ENCODE measurements at regions not wholly inside any gene's neighbourhood (a gene's known extent, or its start where the extent isn't known, plus 50 kb on each side); places are given as distances from the start of the nearest gene placed in this dataset.
"Not testable (repeated sequence)": the region's sequence is repeated elsewhere in the genome, so short reads cannot be mapped to it uniquely, and the experiment has no call there.

DNA sequence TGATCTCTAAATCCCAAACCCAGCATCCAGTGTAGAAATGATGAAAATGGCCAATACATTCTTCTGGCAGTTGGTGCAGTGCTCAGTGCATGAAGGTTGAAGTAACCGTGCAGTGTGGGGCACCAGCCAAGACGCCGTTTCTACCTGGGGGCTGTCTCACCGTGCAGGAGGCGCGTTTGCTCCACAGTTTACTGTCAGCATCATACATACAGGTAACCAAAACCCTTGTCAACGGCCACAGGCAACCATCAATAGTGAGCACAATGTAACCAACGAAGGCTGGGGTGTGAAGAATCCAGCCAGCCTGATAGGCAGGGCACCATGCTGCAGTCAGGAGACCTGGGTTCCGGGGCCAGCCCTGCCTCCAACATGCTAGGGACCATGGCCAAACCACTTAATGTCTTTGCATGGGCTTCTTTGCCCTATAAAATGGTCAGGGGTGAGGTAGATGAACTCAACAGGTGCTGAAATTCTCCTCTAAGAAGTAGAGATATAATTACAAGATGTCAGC, 127.5 kb upstream of the ID2 start:
- DNase-seq (ENCODE audit: low spot score) = no peak

DNA sequence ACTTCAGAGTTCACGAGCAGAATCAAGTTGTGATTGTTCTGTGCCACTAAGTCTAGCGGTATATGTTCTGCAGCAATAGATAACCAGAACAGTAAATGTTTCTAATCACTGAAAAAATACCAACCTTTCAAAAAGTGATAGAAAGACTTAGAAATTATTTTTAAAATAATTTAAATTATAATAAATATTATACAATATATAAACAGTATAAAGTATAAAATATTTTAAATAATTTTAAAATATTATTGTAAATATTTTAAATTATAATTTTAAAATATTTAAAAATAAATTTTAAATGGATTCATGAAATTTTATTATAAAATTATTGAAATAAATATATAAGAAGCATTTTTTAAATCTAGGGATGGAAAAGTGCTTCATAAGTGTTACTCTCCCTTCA, 126.3 kb upstream of the ID2 start:
- DNase-seq (ENCODE audit: low spot score) = no peak

DNA sequence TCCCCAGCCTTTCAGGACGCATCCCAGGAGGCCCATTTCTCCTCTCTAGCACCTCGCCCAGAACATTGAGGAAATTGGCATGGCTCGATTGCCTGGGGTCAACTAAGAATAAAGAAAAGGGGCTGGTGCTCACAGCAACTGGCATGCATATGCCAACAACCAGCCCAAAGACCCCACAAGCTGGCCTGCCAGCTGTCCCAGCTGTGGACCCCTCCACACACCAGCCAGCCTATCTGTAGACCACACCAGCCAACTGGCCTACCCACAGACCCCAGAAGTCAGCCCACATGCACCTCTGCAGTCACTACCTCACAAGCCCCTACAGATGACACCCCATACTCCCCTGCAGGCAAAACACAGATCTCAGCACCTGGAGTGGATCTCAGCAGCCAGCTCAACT, 123.8 kb upstream of the ID2 start:
- DNase-seq (ENCODE audit: low spot score) = no peak

DNA sequence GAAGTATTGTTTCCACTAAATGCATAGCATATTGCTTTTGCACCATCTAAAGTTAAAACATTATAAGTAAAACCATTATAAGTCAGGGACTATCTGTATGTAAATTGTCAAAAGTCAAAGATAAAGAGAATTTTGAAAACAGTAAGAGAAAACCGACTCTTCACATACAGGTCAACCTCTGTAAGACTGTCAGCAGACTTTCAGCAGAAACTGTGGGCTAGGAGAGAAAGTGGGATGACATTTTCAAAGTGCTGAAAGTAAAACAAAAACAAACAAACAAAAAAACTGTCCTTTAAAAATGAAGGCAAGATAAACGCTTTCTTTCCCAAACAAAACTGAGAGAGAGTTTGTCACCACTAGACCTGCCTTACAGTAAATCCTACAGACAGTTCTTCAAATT, 122.9 kb upstream of the ID2 start:
- no peak for DNase-seq (ENCODE audit: low spot score)

DNA sequence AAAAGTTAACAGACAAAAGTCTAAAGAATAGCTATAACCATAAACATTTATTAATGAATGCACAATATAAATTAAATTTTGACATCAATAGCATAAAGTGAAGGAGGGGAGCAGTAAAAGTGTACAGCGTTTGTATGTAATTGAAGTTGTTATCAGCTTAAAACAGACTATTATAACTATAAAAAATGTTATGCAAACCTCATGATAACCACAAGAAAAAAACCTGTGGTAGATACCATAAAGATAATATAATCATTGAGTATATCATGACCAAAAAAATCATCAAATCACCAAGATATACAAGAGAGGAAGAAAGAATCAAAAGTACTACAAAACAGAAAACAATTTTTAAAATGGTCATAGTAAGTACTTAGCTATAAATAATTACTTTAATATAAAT, 122.1 kb upstream of the ID2 start:
- no peak for DNase-seq (ENCODE audit: low spot score)

DNA sequence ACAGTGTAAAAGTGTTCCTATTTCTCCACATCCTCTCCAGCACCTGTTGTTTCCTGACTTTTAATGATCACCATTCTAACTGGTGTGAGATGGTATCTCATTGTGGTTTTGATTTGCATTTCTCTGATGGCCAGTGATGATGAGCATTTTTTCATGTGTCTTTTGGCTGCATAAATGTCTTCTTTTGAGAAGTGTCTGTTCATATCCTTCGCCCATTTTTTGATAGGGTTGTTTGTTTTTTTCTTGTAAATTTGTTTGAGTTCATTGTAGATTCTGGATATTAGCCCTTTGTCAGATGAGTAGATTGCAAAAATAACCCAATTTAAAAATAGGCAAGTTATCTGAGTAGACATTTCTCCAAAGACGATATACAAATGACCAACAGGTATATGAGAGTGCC, 120.2 kb upstream of the ID2 start:
- not testable (repeated sequence) for DNase-seq (ENCODE audit: low spot score)

DNA sequence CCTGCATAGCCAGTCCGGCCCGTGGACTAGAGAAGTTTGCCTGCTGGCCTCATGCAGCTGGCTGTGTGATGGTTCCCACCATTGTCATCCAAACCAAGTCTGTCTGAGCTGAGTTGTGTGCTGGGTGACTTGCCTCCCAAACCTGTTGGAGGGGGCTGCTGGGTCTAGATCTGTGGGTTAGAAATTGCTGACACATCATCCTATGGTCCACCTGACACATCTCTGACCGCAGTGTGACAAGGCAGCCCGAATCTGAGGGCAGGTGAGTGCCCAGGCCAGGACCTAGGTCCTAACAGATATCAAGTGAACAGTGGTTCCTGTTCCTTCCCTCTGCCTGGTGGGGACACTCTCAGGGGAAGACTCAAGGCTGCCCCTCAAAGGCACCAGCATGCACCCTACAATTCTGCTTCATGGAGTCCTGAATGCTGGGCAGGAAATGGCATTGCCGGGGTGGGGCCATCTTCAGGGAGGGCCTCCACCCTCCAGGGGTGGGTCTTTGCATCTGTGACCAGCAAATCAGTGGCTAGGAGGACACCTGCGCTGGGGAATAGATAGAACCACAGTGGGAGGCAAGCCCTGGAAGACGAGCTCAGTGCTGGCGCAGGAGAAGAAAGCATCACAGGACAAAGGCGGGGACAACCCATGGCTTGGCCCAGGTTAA, 117.9 kb upstream of the ID2 start:
- DNase-seq (ENCODE audit: low spot score) = no peak

DNA sequence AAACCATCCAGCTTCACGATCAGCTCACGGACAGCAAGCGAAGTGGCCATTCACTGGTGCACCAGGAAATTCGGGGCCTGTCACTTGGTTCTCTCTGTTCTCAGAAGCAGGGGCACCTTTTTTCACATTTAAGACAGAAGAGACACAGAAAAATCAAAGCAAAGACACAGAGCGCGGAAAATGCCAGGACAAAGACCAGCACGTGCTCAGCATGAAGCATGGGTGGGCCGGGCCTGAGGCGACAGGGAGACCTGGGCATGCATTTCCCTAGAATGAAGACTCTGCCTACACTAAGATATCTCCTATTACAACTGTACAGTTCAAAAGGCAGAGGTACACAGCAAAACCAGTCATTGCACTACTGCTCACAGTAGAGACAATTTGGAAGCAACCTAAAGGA, 117.4 kb upstream of the ID2 start:
- no peak for DNase-seq (ENCODE audit: low spot score)

DNA sequence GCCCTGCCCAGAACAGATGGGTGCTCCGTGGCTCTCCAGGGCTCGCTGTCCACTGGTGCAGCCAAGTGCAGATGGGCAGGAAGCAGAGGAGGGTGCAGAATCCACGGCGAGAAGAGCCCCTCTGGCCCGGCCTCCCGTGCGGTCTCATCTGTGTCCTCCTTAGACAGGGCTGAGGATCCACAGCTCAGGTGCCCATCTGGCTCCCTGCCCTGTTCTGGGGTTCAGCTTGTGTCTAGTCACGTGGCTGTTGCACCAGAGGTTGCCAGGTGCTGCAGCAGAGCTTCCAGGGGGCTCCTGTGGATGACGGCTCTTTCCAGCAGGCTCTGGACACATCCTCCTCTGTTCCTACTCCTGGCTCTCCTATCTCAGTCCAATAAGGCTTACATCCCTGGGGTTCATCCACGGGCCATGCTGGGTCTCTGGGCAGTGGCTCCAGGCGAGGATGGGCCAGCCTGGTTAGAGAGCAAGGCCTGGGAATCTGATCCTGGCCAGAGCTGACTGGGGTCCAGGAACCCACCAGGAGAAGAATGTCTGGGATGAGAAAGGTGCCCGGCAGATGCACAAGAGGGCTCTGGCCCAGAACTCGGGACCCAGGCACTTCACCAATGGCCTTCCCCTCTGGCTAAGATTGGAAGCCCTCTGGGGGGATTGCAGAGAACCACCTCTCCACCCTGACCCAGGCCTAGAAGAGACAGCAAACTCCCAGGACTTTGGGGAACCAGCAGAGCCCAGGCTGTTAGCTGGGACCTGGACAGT, 116.3 kb upstream of the ID2 start:
- no peak for DNase-seq (ENCODE audit: low spot score)

DNA sequence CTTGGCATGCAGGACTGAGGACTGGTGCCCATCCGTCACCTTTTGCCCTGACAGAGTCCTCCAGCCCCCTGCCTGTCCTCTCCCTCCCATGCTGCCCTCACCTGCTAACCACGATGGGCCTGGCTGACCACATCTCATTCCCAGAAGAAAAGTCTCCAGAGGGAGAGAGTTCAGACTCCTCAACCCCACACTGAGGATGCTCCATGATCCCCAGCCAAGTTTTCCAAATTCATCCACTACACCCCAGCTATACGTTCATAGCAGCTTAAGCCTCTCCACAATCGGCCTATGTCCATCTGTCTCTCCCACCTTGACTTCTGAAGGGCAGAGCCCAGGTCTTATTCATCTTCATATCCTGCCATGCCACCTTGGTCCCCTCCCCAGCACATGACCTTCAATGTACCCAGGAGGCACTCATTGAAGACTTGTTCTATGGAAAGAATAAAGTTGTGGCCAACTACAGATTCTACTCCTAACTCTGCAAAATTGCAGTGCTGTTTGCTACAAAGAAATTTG, 115.6 kb upstream of the ID2 start:
- no peak for DNase-seq (ENCODE audit: low spot score)

DNA sequence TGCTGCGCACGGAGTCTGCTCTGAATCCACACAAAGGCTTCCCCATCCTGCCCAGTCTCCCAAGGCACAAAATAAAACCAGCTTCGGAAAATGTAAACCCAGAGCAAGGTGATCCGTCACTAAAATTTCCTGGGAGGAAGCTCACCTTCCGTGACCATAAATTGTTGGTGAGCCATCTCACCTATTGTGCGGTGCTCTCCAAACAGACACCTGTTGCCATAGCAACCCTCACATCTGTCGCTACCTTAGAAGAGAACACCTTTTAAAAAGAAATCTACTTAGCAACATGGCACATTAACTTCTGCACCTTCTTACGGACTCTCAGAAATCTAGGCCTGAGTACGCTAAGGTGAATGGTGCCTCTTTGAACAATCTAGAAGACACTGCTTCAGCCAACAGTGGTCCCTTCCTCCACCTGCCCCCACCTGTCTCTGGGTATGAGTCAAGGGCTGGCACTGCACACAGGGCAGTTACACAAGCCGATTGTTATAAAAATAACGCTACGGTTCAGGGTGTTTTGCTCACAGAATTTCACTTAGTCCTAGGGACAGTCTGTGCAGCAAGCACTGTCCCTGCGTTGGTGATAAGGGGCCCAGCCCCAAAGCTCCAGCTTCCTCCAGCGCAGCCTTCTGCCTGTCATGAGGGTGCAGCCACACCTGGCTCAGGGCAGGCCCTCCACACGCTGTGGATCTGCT, 114.9 kb upstream of the ID2 start:
- no peak for DNase-seq (ENCODE audit: low spot score)

DNA sequence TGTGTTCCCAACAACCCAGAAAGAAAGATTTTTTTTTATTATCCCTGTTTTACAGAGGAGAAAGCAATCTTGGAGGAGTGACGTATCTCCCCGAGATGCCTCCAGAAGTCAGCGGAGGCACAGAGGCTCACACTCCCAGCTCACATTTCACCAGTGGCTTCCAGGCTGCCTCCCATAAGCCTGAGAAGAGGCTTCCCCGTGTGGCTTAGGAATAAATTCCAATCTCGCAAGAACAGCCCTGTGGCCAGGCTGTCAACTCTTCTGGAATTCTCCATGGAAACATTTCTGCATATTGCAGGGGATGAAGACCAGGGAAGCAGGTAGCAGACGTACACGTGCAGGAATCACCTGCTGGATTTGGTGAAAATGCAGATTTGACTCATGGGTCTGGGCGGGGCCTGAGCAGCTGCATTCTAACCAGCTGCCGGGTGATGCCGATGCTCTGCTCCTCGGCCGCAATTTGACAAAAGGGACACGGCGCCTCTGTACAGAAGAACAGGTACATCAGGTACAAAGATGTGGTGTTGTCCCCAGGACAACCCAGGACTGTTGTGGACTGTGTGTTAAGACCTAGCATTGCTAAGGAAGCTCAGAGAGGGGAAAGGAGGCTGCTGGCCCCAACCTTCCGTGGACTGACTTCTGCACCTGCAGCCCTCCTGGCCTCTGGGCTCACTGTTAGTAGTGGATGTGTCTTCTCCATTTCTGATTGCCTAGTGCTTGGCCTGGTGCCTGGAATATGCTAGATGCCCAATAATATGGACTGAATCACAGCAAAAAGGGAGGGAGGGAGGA, 114.2 kb upstream of the ID2 start:
- no peak for DNase-seq (ENCODE audit: low spot score)

DNA sequence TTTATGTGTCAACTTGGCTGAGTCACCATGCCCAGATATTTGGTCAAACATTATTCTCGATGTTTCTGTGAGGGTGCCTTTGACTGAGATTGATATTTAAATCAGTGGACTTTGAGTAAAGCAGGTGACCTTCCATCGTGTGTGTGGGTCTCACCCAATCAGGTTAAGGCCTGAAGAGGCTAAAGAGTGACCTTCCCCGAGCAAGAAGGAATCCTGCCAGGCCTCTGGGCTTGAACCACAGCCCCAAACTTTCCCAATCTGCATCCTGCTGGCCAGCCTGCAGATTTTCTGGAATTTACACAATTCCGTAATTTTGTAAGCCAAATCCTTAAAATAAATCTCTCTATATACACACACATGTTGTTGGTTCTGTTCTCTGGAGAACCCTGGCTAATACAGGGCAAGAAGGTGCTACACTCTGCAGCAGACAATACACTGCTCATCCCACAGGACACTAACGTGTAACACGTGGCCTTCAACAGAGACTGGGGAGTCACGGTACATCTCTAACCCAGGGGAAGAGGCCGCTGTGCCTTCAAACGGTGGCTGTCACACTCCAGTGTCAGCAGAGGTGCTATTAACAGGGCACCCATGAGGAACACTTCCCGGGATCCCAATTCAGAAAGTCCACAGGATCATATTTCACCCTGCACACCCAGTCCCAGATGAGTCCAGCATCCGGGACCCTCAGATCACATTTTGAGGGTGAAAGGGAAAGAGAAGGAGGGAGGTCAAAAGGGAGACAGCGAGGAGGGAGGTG, 113.1 kb upstream of the ID2 start:
- DNase-seq (ENCODE audit: low spot score) = no peak

DNA sequence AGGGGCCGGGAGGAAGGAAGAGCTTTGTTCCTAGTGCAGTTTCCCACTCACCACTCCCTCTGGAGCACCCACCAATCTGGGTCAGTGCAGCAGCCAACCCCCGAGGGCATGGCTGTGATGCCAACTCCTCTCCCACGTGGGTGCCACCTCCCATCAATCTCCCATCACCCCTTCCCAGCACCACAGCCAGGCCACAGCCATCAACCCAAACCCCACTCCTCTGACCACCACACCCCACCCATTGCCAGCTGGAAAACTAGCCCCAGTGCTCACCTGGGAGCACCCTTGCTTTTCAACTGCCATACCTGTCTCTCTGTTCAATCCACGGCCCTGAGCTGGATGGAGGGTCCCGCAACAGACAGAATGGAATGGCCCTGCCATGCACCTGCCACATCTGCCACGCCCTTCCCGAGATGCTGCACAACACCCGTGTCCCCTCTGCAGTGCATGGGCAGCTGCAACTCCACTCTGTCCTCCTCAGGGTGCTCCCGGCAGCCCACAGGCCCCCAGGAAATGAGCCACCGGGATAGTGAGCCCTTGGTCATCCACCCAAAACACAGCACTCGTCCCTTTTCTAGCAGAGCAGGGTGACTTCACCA, 112.4 kb upstream of the ID2 start:
- no peak for DNase-seq (ENCODE audit: low spot score)

DNA sequence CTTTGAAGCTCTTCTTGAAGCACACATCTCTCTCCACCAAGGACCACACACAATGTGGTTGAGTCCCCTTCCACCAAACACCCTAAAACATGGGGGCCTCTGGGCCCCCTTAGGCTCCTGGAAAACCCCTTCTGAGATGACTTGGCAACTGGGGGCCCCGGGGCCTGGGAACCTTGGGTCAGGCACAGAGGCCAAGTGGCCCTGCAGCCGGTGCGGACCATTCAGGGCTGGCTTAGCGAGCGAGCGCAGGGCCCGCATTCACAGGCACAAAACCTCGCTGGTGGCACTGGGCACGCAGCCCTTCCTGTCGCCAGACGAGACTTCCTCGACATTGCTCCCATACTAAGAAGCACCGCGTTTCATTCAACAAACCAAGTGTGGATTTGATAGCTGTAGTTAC, 111.2 kb upstream of the ID2 start:
- no peak for DNase-seq (ENCODE audit: low spot score)

DNA sequence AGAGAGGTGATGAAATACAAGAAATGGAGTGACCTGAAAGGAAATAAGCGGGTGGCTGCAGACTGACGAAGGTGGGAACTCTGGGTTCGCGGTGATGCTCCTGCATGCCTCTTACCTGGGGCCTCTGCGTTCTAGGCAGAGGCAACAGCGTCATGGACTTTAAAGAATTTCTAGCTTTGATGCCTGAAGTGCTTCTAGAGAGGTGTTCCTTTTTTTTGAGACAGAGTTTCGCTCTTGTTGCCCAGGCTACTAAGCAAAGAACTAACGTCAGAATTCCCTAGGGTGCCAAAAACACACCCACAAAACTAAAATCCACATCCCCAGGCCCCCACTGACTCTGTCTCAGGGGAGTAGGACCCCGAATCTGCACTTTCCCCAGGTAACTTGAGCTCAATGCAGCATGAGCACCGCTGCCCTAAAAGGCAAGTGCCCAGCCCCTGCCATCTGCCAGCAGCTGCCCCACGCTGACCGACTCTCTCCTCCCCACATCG, 110.5 kb upstream of the ID2 start:
- DNase-seq (ENCODE audit: low spot score) = no peak

DNA sequence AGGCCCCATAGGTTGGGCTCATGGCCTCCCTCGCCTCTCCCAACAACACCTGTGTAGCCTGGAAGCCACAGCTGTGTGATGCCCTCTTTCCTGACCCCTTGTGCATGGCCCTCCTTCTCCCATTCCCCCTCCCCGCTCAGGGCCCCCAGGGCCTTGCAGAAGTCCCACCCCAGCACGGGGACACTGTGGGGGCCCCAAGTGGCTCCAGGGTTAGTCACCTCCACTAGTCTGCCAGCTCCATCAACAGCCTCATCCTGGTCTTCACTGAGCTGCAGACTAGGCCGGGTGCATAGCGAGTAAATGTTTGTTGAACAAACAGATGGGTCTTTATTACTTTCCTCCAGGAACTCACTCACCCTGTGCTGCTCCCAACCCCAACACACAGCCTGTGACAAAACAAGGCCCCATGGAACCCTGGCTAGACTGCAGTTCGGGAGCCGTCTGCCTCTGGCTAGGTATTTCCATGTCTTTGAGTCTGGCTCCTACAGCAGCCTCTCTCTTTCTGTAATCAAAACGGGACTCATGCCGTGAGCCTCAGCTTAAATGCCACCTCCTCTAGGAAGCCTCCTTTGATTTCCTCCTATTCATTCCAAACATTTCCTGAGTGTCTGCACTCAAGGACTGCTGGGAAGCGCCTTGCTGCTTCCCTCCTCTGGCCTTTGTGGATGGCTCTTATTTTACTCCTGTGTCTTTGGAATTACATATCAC, 109.9 kb upstream of the ID2 start:
- DNase-seq (ENCODE audit: low spot score) = peak; percentile 65

DNA sequence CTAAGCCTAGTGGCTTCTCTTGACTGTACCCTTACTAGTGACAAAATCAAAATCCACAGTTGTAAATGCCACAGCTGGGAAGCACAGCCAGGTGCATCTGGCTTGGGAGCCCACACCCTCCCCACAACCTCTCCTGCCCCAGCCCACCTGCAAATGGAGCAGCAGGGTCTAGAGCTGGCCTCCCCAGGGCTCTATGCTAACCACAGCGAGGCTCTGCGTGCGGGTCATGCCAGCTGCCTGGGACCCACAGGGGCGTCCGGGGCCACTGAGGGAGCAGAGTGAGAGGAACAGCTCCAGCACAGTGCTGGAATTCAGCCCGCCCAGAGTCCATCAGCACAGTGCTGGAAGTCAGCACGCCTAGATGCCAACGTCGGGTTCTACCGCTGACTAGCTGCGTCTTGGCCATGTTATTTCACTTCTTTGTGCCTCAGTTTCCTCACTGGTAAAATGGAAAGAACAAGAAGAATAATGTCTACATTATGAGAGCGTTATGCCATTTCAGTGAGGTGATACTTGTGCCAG, 109.1 kb upstream of the ID2 start:
- no peak for DNase-seq (ENCODE audit: low spot score)

DNA sequence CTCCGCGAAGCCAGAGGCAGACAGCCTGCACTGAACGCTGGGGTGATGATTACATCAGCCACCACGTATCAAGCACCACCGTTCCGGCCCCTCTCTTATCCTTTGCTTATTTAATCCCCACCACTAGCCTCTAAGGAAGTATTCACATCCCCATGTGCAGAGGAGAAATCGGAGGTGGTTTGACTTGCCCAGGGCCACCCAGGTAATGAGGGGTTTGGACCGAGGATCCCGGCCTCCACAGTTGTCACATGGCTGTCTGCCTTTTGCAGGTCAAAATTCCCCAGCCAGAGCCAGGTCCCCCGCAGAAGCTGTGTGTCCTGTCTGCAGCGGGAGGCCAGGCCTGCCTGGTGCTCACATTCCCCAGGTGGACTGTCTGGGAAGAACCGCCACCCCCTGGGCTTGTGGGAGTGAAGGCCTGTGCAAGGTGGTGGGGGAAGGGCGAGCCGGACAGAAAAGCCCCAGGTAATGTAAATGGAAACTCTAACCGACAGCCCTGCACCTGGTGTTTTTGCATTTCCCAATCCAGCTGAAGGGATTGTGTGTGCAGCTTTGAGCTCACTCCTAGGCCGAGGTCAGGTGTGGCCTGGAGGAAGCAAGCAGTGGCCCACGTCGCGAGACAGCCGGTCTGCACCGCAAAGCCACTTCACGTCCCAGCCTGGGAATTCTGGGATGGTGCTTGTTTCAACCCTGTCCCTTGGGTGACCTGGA, 108.5 kb upstream of the ID2 start:
- peak; percentile 30 for DNase-seq (ENCODE audit: low spot score)

DNA sequence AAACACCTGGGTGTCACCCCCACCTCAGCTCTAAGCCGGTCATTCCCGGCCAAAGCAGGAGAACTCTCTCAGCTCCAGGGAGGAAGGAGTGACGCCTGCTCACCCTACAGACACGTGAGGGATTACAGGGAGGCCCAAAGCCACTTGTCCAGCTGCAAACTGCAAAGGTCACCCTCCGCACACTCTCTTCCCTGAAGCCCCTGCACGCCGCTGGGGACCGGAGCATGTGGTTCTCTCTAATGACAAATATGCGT, 108.0 kb upstream of the ID2 start:
- DNase-seq (ENCODE audit: low spot score) = no peak

Measured in HuH-7.5 (cell line).